ENCODE measurements at regions not wholly inside any gene's neighbourhood (a gene's known extent, or its start where the extent isn't known, plus 50 kb on each side); places are given as distances from the start of the nearest gene placed in this dataset.

- no peaks in the 10 kb centered on the region for H3K36me3 ChIP-seq (ENCODE audit: insufficient read depth, low read length)
- no peaks in the 10 kb centered on the region for H3K27me3 ChIP-seq (ENCODE audit: insufficient read depth, low read length)
- H3K9me3 ChIP-seq (ENCODE audit: low read length) = peaks cover 3% of the 10 kb centered on the region
- H3K4me1 ChIP-seq (ENCODE audit: insufficient read depth, low read length) = no peaks in the 10 kb centered on the region
- no peak overlapping the region for H2AFZ ChIP-seq (ENCODE audit: low read depth, low read length)
- no peak overlapping the region for H3K4me3 ChIP-seq (ENCODE audit: low read length)
Observed at GRCh38 chr1:218642033-218642948, 297.2 kb downstream of the TGFB2 start.

- Histone ChIP-seq H3K4me1 (ENCODE audit: insufficient read depth, low read length) (no peaks in the 10 kb centered on the region), H3K27me3 (ENCODE audit: insufficient read depth, low read length) (no peaks in the 10 kb centered on the region)
Observed at GRCh38 chr1:218643281-218643680, 298.1 kb downstream of the TGFB2 start.

GRCh38 chr1:218643926-218644325 is 298.8 kb downstream of the TGFB2 start:
- Histone ChIP-seq H2AFZ (ENCODE audit: low read depth, low read length) (no peak overlapping the region), H3K4me1 (ENCODE audit: insufficient read depth, low read length) (no peaks in the 10 kb centered on the region), H3K36me3 (ENCODE audit: insufficient read depth, low read length) (no peaks in the 10 kb centered on the region), H3K9me3 (ENCODE audit: low read length) (peaks cover 3% of the 10 kb centered on the region), H3K4me3 (ENCODE audit: low read length) (no peak overlapping the region), H3K27me3 (ENCODE audit: insufficient read depth, low read length) (no peaks in the 10 kb centered on the region)

More at GRCh38 chr1:218643281-218643680, 298.1 kb downstream of the TGFB2 start:
- H3K36me3 ChIP-seq (ENCODE audit: insufficient read depth, low read length) = no peaks in the 10 kb centered on the region
- no peak overlapping the region for H2AFZ ChIP-seq (ENCODE audit: low read depth, low read length)
- no peak overlapping the region for H3K4me3 ChIP-seq (ENCODE audit: low read length)
- peaks cover 3% of the 10 kb centered on the region for H3K9me3 ChIP-seq (ENCODE audit: low read length)

- H3K36me3 ChIP-seq (ENCODE audit: insufficient read depth, low read length) = no peaks in the 10 kb centered on the region
- H3K27me3 ChIP-seq (ENCODE audit: insufficient read depth, low read length) = no peaks in the 10 kb centered on the region
- no peak overlapping the region for H2AFZ ChIP-seq (ENCODE audit: low read depth, low read length)
- no peak overlapping the region for H3K4me3 ChIP-seq (ENCODE audit: low read length)
- no peaks in the 10 kb centered on the region for H3K4me1 ChIP-seq (ENCODE audit: insufficient read depth, low read length)
- H3K9me3 ChIP-seq (ENCODE audit: low read length) = peaks cover 3% of the 10 kb centered on the region
Observed at GRCh38 chr1:218646288-218646687, 301.2 kb downstream of the TGFB2 start.

- no peak overlapping the region for H2AFZ ChIP-seq (ENCODE audit: low read depth, low read length)
- H3K9me3 ChIP-seq (ENCODE audit: low read length) = no peaks in the 10 kb centered on the region
- no peak overlapping the region for H3K4me3 ChIP-seq (ENCODE audit: low read length)
- H3K36me3 ChIP-seq (ENCODE audit: insufficient read depth, low read length) = no peaks in the 10 kb centered on the region
- H3K27me3 ChIP-seq (ENCODE audit: insufficient read depth, low read length) = no peaks in the 10 kb centered on the region
- peaks cover 17% of the 10 kb centered on the region for H3K4me1 ChIP-seq (ENCODE audit: insufficient read depth, low read length)
Observed at GRCh38 chr1:218656301-218657037, 311.3 kb downstream of the TGFB2 start.

GRCh38 chr1:218658269-218658668 is 313.1 kb downstream of the TGFB2 start:
- peaks cover 22% of the 10 kb centered on the region for H3K4me1 ChIP-seq (ENCODE audit: insufficient read depth, low read length)
- no peaks in the 10 kb centered on the region for H3K27me3 ChIP-seq (ENCODE audit: insufficient read depth, low read length)
- H3K4me3 ChIP-seq (ENCODE audit: low read length) = no peak overlapping the region
- H3K9me3 ChIP-seq (ENCODE audit: low read length) = no peaks in the 10 kb centered on the region
- no peaks in the 10 kb centered on the region for H3K36me3 ChIP-seq (ENCODE audit: insufficient read depth, low read length)
- no peak overlapping the region for H2AFZ ChIP-seq (ENCODE audit: low read depth, low read length)

- Histone ChIP-seq H2AFZ (ENCODE audit: low read depth, low read length) (no peak overlapping the region), H3K36me3 (ENCODE audit: insufficient read depth, low read length) (no peaks in the 10 kb centered on the region), H3K27me3 (ENCODE audit: insufficient read depth, low read length) (no peaks in the 10 kb centered on the region), H3K4me3 (ENCODE audit: low read length) (no peak overlapping the region), H3K9me3 (ENCODE audit: low read length) (no peaks in the 10 kb centered on the region), H3K4me1 (ENCODE audit: insufficient read depth, low read length) (peaks cover 22% of the 10 kb centered on the region)
Observed at GRCh38 chr1:218658899-218659298, 313.8 kb downstream of the TGFB2 start.

- H2AFZ ChIP-seq (ENCODE audit: low read depth, low read length) = no peak overlapping the region
- H3K27me3 ChIP-seq (ENCODE audit: insufficient read depth, low read length) = no peaks in the 10 kb centered on the region
- peaks cover 22% of the 10 kb centered on the region for H3K4me1 ChIP-seq (ENCODE audit: insufficient read depth, low read length)
- no peak overlapping the region for H3K4me3 ChIP-seq (ENCODE audit: low read length)
- H3K9me3 ChIP-seq (ENCODE audit: low read length) = no peaks in the 10 kb centered on the region
- no peaks in the 10 kb centered on the region for H3K36me3 ChIP-seq (ENCODE audit: insufficient read depth, low read length)
Observed at GRCh38 chr1:218659911-218660677, 315.0 kb downstream of the TGFB2 start.

- no peak overlapping the region for H2AFZ ChIP-seq (ENCODE audit: low read depth, low read length)
- H3K9me3 ChIP-seq (ENCODE audit: low read length) = no peaks in the 10 kb centered on the region
- H3K36me3 ChIP-seq (ENCODE audit: insufficient read depth, low read length) = no peaks in the 10 kb centered on the region
- H3K4me1 ChIP-seq (ENCODE audit: insufficient read depth, low read length) = peaks cover 22% of the 10 kb centered on the region
- H3K27me3 ChIP-seq (ENCODE audit: insufficient read depth, low read length) = no peaks in the 10 kb centered on the region
- H3K4me3 ChIP-seq (ENCODE audit: low read length) = no peak overlapping the region
Observed at GRCh38 chr1:218660678-218661053, 315.5 kb downstream of the TGFB2 start.

GRCh38 chr1:218661411-218661810 is 316.3 kb downstream of the TGFB2 start:
- Histone ChIP-seq H3K27me3 (ENCODE audit: insufficient read depth, low read length) (no peaks in the 10 kb centered on the region), H2AFZ (ENCODE audit: low read depth, low read length) (no peak overlapping the region)

GRCh38 chr1:218664385-218665170 is 319.4 kb downstream of the TGFB2 start:
- Histone ChIP-seq H3K4me3 (ENCODE audit: low read length) (no peak overlapping the region), H3K36me3 (ENCODE audit: insufficient read depth, low read length) (no peaks in the 10 kb centered on the region)

More at GRCh38 chr1:218661411-218661810, 316.3 kb downstream of the TGFB2 start:
- Histone ChIP-seq H3K36me3 (ENCODE audit: insufficient read depth, low read length) (no peaks in the 10 kb centered on the region), H3K4me3 (ENCODE audit: low read length) (no peak overlapping the region), H3K9me3 (ENCODE audit: low read length) (no peaks in the 10 kb centered on the region), H3K4me1 (ENCODE audit: insufficient read depth, low read length) (peaks cover 22% of the 10 kb centered on the region)

GRCh38 chr1:218665221-218665620 is 320.1 kb downstream of the TGFB2 start:
- peaks cover 17% of the 10 kb centered on the region for H3K4me1 ChIP-seq (ENCODE audit: insufficient read depth, low read length)
- H2AFZ ChIP-seq (ENCODE audit: low read depth, low read length) = no peak overlapping the region
- H3K36me3 ChIP-seq (ENCODE audit: insufficient read depth, low read length) = no peaks in the 10 kb centered on the region
- H3K4me3 ChIP-seq (ENCODE audit: low read length) = no peak overlapping the region
- H3K27me3 ChIP-seq (ENCODE audit: insufficient read depth, low read length) = no peaks in the 10 kb centered on the region
- H3K9me3 ChIP-seq (ENCODE audit: low read length) = no peaks in the 10 kb centered on the region

More at GRCh38 chr1:218664385-218665170, 319.4 kb downstream of the TGFB2 start:
- H2AFZ ChIP-seq (ENCODE audit: low read depth, low read length) = no peak overlapping the region
- H3K9me3 ChIP-seq (ENCODE audit: low read length) = no peaks in the 10 kb centered on the region
- no peaks in the 10 kb centered on the region for H3K27me3 ChIP-seq (ENCODE audit: insufficient read depth, low read length)
- H3K4me1 ChIP-seq (ENCODE audit: insufficient read depth, low read length) = peaks cover 22% of the 10 kb centered on the region

Data from neuron (in vitro differentiated cells).